GM12873 (cell line): ENCODE measurements at regions not wholly inside any gene's neighbourhood (a gene's known extent, or its start where the extent isn't known, plus 50 kb on each side); places are given as distances from the start of the nearest gene placed in this dataset.

Source experiments
- TF ChIP-seq, protein P1 (sequence below): IDR thresholded peaks from 2 replicates; pipeline ENCODE4 v1.5.1; 2012; ENCODE audit warnings: low read depth, mild to moderate bottlenecking, moderate library complexity, low read length, control low read depth; ENCODE audit not compliant: insufficient read depth; ENCODE audit errors: missing control alignments

DNA sequence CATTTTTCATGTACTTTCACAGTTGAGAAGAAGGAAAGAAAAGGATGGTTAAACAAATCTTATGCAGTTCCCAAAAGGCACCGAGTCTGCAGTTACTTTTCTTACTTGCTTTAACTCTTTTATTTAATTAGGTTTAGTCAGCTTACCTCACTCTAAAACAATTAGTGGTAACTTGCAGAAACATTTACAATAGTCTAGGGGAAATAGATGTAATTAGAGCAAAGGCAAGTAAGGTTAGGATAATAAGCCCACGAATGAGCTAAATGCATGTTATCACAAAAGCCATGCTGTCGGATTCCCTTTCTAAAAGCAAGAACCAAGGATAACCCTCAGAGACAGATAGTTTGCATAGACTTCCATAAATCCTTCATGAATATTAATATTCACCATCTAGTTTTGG lies 82.0 kb upstream of the VCX2 start:
- TF ChIP-seq, protein P1, sequence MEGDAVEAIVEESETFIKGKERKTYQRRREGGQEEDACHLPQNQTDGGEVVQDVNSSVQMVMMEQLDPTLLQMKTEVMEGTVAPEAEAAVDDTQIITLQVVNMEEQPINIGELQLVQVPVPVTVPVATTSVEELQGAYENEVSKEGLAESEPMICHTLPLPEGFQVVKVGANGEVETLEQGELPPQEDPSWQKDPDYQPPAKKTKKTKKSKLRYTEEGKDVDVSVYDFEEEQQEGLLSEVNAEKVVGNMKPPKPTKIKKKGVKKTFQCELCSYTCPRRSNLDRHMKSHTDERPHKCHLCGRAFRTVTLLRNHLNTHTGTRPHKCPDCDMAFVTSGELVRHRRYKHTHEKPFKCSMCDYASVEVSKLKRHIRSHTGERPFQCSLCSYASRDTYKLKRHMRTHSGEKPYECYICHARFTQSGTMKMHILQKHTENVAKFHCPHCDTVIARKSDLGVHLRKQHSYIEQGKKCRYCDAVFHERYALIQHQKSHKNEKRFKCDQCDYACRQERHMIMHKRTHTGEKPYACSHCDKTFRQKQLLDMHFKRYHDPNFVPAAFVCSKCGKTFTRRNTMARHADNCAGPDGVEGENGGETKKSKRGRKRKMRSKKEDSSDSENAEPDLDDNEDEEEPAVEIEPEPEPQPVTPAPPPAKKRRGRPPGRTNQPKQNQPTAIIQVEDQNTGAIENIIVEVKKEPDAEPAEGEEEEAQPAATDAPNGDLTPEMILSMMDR = no peak

DNA sequence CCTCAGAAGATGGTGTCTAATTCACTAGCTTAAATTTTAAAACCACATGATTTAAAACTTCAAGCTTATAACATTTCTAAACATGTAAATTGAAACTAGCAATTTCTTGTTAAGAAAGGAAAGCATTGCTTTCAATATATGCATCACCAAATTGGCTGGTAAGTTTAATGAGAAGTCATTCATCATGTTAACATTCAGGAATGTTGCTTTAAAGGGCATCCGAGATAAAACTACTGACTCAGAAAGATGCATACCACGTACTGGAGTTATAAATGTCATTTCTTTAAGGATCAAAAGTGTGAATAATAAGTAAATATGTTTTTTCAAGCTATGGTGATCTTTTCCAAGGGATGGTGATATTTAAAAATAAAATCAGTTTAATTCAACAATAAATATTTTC lies 83.3 kb upstream of the VCX2 start:
- TF ChIP-seq, protein P1 = no peak

DNA sequence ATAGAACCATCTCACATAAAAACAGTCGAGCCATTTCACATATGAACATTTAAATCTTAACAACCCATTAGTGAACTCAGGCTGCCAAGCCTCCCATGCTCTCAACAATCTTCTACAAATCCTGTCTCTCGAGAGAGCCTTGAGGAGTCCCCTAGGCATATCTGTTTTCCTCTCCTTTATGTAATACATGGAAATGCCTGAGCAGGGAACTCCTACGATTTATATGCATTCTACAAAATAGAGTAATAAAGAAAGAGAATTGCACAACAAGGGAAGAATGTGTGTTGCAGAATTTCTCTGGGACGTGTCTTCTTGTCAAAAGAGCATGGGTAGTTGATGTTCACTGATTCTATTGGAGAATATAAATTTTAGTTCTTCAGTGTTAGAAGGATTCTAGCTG lies 101.8 kb upstream of the VCX2 start:
- TF ChIP-seq, protein P1 = no peak

DNA sequence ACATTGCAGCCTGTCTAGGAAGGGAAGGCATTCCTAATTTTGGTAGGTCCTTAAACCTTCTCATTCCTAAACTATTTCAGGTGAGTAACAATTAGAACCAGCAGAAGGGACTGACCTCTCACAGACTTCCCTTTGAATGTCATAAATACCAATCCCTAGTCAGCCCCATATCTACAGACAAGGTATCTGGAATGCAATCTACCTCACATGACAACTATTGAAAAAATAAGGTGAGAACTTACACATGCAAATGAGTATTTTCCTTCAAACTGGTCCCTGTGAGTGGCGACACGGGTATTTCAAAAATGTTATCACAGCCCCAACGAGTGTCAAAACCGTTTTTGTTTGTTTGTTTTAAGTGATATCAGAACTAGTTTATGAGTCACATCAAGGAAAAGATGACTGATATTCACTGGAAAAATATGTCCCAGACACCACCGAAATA lies 102.4 kb upstream of the VCX2 start:
- TF ChIP-seq, protein P1 = no peak

DNA sequence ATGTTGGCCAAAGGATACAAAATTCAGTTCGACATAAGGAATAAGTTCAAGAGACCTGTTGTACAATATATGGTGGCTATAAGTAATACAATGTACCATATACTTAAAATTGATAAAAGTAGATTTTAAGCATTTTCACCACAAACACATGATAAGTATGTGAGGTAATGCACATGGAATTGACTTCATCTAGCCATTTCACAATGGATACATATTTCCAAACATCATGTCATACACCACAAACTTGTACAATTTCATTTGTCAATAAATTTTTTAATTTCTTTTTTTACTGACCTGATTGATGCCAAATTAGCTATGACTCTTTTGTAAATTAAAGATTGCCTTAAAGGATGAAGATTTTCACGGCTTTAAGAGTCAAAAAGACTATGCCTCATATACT lies 103.1 kb upstream of the VCX2 start:
- TF ChIP-seq, protein P1 = no peak

DNA sequence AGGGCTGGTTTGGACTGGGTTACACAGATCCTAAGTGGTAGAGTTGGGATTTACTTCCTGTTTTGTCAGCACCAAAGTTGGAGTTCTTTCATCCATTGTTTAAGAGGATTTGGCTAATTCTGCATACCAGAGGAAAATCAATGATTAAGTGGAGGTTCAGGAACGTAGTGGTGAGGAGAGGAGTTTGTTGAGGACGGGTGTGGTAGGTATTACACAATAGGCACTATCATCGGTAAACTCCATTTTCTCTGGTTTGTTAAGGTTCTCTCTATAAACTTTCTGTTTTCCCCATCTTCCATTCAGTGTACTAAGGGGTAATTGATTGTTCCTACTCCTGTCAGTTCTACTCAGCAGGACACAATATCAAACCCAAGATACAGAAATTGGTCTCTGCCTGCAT lies 107.5 kb upstream of the VCX2 start:
- TF ChIP-seq, protein P1 = no peak

DNA sequence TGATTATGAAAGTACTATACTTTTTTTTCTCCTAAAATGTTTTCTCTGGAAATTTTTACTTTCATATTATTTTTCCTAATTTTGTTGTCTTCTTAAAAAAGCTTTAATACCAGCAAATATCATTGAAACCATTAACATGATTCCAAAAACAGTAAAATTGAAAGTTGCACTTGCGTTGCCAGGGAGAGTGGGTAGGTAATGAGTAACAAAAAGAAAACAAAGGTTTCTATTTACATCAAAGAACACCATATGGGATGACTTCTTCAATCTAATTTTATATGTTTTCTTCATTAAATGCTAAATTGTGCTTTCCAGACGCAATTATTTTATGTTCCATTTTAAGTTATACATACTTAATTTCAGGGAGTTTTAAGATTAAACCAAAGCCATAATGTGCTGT lies 108.3 kb upstream of the VCX2 start:
- TF ChIP-seq, protein P1 = no peak

DNA sequence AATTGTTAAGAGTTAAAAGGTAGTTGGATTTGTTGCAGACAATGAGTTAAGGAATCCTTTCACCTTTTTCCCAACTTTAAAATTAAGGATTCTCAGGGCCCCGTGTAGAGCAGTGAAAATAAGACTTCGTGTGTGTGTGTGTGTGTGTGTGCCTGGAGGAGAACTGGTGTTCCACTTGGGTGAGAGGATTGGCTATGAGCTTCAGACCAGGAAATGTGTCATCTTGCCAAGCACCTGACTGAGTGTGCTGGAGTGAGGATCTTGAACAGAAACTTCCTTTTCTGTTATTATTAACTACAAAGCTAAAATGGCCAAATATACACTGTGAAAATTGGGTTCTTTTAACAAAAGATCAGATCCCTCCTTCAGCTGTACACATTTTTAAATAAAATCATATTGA lies 113.1 kb upstream of the VCX2 start:
- TF ChIP-seq, protein P1 = no peak
